Pancreas (tissue), 10 donors: ENCODE measurements at regions not wholly inside any gene's neighbourhood (a gene's known extent, or its start where the extent isn't known, plus 50 kb on each side); places are given as distances from the start of the nearest gene placed in this dataset.
A peak's percentile ranks its signal among the peaks of the same experiment; 100 is the strongest.

Source experiments
- ATAC-seq, 4 donors: fragments of 200-7000 bp; cut with Tn5 transposase; one replicate each; pipeline versions ENCODE4 v1.8.0 to v1.9.1; 2020; ENCODE audit warnings: mild to moderate bottlenecking in 4 of 4, moderate library complexity in 4 of 4
- DNase-seq, 6 donors: peaks; one replicate each; pipeline ENCODE4 v3.0.0-alpha.2; 2020
- FAIRE-seq: peaks from 2 replicates; lab custom pipeline; 2012; peaks lifted over from hg19 to GRCh38; lab: Jason Lieb, UNC
- H3K27ac ChIP-seq, 4 donors: fragments of 200-600 bp; sonication (generic); 1 replicate in 3 of 4; 2 replicates in 1 of 4; pipeline versions ENCODE4 v1.5.0 to v1.8.0; 2020
- H3K27me3 ChIP-seq, 4 donors: fragments of 200-600 bp; one replicate each; pipeline ENCODE4 v1.8.0; 2021
- H3K36me3 ChIP-seq, 3 donors: fragments of 200-600 bp; sonication (generic) in 1 of 3; one replicate each; pipeline versions ENCODE4 v1.5.0 to v1.8.0; 2020 to 2021
- H3K4me1 ChIP-seq, 3 donors: fragments of 200-600 bp; one replicate each; pipeline ENCODE4 v1.8.0; 2021
- H3K4me3 ChIP-seq, 4 donors: fragments of 200-600 bp; sonication (generic) in 2 of 4; one replicate each; pipeline versions ENCODE4 v1.5.0 to v1.8.0; 2020 to 2021
- H3K9me3 ChIP-seq, 4 donors: fragments of 200-600 bp; one replicate each; pipeline ENCODE4 v1.8.0; 2021
- WGBS, 2 donors: extraction: QIAGEN DNeasy Blood & Tissue Kit; methylation state at CpG; one replicate each; pipeline ENCODE4 v1.1.7; 2013; 5-methylcytosine and 5-hydroxymethylcytosine counted together
- intact Hi-C, 3 donors: fragments of 100-400 bp; cut with DNase I; formaldehyde crosslinking; loops; one replicate each; pipeline versions ENCODE4 v1.11.1 to v1.14.2; 2022
- TF ChIP-seq, protein P1 (sequence below), 4 donors: fragments of 200-600 bp; sonication (generic) in 3 of 4; IDR thresholded peaks; one replicate each; pipeline versions ENCODE4 v1.5.0 to v1.8.0; 2021; ENCODE audit warnings: antibody characterized with exemption in 4 of 4
- donor health status: healthy with polysubstance abuse.
- donor health status: DM: no; HTN: no; CAD: no; lungs with moderate emphysema.
- donor health status: DM: no; HTN: no; CAD: no.
- donor health status: control.
- donor health status: control.
- donor health status: Bipolar disorder and iron deficiency.
- donor health status: DM: yes; HTN: yes; CAD: no.
- donor health status: DM: no; HTN: no; CAD: no.
- donor health status: DM: no; HTN: no; CAD: no.
- donor health status: DM: yes; HTN: yes; CAD: no.

DNA sequence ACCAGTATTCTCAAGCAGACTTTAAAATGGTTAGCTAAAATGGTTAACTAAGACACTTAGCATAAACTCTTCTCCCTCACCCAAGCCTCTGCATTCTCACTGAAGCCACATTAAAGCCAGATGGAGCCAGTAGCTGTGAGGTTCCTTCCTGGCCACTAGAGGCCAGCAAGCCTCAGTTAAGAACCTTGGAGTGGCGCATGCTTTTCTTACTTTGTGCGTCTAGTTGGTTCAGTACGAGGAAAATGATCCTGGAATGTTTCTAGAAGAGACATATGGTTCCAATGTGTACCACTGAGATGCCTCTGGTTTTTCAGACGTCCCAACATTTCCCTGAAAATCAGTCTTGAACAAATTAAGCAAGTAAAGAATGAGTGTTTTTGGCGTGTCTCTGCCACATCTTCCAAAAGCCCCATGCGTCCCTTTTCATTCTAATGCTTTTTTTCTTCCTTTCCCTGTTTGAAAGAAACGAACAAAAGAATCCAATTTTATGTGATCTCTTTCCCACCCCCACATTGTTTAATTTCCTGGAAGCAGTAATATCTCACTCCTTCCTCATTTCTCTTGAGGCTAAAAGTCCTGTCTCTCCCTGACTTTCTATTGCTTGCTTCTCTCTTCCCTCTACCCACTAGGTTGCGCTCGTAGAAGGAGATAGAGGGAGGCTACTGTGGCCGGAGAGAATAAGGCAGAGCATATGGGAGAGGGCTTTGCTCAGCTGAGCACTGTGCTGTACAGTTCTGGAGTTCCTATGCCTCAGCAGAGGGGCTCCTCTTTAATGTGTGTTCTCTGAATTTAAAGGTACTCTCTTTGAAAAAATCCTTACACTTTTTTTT lies 82.9 kb upstream of the TAB3 start:
- FAIRE-seq (peak; percentile 39), ATAC-seq (peak; percentile 74 to 98 (median 93)), DNase-seq (peak in 3 of 6 donors; percentile 20 to 36 (median 22))
- no peak overlapping the region for H3K27ac ChIP-seq
- intact Hi-C loops, result no loop called here
- H3K4me1 ChIP-seq, result no peaks in the 10 kb centered on the region
- no peak overlapping the region for H3K4me3 ChIP-seq
- WGBS, 2 donors, result 20 to 30% methylated on average over 10 of the region's 10 CpGs
- TF ChIP-seq, protein P1, sequence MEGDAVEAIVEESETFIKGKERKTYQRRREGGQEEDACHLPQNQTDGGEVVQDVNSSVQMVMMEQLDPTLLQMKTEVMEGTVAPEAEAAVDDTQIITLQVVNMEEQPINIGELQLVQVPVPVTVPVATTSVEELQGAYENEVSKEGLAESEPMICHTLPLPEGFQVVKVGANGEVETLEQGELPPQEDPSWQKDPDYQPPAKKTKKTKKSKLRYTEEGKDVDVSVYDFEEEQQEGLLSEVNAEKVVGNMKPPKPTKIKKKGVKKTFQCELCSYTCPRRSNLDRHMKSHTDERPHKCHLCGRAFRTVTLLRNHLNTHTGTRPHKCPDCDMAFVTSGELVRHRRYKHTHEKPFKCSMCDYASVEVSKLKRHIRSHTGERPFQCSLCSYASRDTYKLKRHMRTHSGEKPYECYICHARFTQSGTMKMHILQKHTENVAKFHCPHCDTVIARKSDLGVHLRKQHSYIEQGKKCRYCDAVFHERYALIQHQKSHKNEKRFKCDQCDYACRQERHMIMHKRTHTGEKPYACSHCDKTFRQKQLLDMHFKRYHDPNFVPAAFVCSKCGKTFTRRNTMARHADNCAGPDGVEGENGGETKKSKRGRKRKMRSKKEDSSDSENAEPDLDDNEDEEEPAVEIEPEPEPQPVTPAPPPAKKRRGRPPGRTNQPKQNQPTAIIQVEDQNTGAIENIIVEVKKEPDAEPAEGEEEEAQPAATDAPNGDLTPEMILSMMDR (IDR thresholded peaks at IDR 0.05), result peak; percentile 48 to 70 (median 59)
- H3K36me3 ChIP-seq, result no peaks in the 10 kb centered on the region
- peaks cover 0 to 3% (median 0%) of the 10 kb centered on the region in 4 donors for H3K27me3 ChIP-seq
- no peaks in the 10 kb centered on the region for H3K9me3 ChIP-seq

DNA sequence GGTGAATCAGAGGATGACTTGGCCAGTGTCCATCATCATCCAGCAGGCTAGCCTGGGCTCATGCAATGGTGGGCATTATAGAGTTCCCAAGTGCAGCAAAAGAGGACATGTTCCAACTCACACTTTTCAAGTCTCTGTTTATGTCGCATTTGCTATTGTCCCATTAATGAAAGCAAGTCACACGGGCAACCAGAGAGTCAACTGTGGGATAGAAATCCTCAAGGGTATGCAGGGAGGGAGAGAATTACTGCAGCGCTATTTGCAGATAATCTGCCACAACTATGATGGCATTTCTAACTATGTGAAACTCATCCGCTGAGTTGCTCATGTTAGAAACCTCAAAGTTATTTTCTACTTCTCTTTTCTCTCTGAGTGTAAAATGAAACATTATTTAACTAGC lies 78.5 kb upstream of the TAB3 start:
- H3K36me3 ChIP-seq, result no peaks in the 10 kb centered on the region
- H3K4me1 ChIP-seq, result no peaks in the 10 kb centered on the region
- intact Hi-C loops, result no loop called here
- H3K4me3 ChIP-seq, result no peak overlapping the region
- no peak overlapping the region for H3K27ac ChIP-seq
- no peak for DNase-seq
- H3K27me3 ChIP-seq, result peaks cover 0 to 3% (median 0%) of the 10 kb centered on the region in 4 donors
- no peaks in the 10 kb centered on the region for H3K9me3 ChIP-seq
- no peak for ATAC-seq
- TF ChIP-seq, protein P1 (IDR thresholded peaks at IDR 0.05), result no peak
- FAIRE-seq, result no peak
- 76 to 77% methylated on average over 4 of the region's 4 CpGs for WGBS, 2 donors

DNA sequence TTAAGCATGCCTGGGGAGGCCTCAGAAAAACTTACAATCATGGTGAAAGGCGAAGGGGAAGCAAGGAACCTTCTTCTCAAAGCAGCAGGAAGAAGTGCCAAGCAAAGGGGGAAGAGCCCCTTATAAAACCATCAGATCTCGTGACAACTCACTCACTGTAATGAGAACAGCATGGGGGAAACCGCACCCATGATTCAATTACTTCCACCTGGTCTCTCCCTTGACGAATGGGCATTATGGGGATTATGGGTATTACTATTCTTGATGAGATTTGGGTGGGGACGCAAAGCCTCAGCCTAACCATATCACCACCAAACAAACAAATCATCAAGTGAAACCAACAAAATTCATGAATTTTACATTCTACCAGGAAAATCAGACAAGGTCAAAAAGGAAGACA lies 76.7 kb upstream of the TAB3 start:
- Histone ChIP-seq H3K36me3 (no peaks in the 10 kb centered on the region), H3K4me3 (no peak overlapping the region), H3K9me3 (no peaks in the 10 kb centered on the region), H3K27ac (no peak overlapping the region), H3K27me3 (no peaks in the 10 kb centered on the region), H3K4me1 (no peaks in the 10 kb centered on the region)
- no peak for DNase-seq
- intact Hi-C loops, result no loop called here
- TF ChIP-seq, protein P1 (IDR thresholded peaks at IDR 0.05), result no peak
- no peak for FAIRE-seq
- no peak for ATAC-seq
- WGBS, 2 donors, result 72 to 84% methylated on average over 5 of the region's 5 CpGs

DNA sequence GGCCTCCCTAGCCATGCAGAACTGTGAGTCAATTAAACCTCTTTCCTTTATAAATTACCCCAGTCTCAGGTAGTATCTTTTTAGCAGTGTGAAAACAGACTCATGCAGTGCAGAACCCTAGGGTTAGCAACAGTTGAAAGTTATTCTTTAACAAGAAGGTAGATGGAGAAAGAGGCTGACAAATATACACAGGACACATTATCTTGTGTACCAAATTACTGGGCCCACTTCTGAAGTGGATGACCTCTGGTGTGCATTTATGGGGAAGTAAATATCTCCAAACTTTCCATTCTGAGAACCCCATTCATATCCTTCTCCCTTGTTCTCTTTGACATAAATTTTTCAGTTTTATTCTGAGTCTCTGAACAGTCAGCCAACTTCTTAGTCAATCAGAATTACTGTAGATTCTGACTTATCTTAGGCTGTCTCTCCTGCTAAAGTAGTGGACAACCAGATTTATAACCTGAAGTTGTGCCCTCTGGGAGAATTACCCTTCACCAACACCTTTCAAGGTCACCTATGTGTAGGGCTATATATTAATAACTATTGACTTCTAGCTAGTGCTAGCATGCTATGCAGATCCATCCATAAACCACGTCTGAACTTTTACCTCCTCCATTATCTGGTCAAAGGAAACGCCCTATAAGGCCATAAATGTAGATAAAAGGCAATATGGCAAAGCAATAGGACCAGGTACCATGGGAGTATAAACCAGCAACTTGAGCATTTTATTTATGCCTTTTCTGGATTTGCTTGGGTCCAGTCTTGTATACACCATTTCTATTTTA lies 72.5 kb upstream of the TAB3 start:
- no peak for ATAC-seq
- FAIRE-seq, result no peak
- no peaks in the 10 kb centered on the region for H3K4me1 ChIP-seq
- intact Hi-C loops, result no loop called here
- H3K27ac ChIP-seq, result no peak overlapping the region
- DNase-seq, result no peak
- H3K36me3 ChIP-seq, result no peaks in the 10 kb centered on the region
- WGBS, 2 donors, result 80 to 81% methylated on average over 2 of the region's 2 CpGs
- no peaks in the 10 kb centered on the region for H3K27me3 ChIP-seq
- TF ChIP-seq, protein P1 (IDR thresholded peaks at IDR 0.05), result no peak
- no peak overlapping the region for H3K4me3 ChIP-seq
- H3K9me3 ChIP-seq, result no peaks in the 10 kb centered on the region
